ENCODE measurements at regions not wholly inside any gene's neighbourhood (a gene's known extent, or its start where the extent isn't known, plus 50 kb on each side); places are given as distances from the start of the nearest gene placed in this dataset.

- Histone ChIP-seq H3K4me1 (ENCODE audit: control insufficient read depth in 2 of 3, insufficient read depth in 2 of 3, low read depth in 1 of 3, low read length in 3 of 3) (no peaks in the 10 kb centered on the region), H3K36me3 (ENCODE audit: control insufficient read depth in 2 of 3, insufficient read depth in 3 of 3, low read length in 3 of 3) (no peaks in the 10 kb centered on the region), H3K9ac (ENCODE audit: low read length in 3 of 3) (no peak overlapping the region), H3K4me3 (ENCODE audit: low read length in 3 of 3) (no peak overlapping the region), H3K9me3 (ENCODE audit: control insufficient read depth in 2 of 3, insufficient read depth in 1 of 3, low read length in 3 of 3) (no peaks in the 10 kb centered on the region), H3K27ac (ENCODE audit: low read depth in 2 of 2, low read length in 2 of 2) (no peak overlapping the region), H3K27me3 (ENCODE audit: control insufficient read depth, insufficient read depth, low read length) (no peaks in the 10 kb centered on the region)
- DNase-seq (no peak), FAIRE-seq (no peak)
- TF ChIP-seq CTCF (IDR thresholded peaks at IDR 0.05; ENCODE audit: borderline replicate concordance, extremely low read depth, insufficient read depth): no peak
- intact Hi-C loops (cut with DNase I): no loop called here
Measured at GRCh38 chr3:156035158-156035557, 85.2 kb upstream of the KCNAB1 start.

GRCh38 chr3:156036258-156037053 is 83.9 kb upstream of the KCNAB1 start:
- no peak for TF ChIP-seq CTCF (IDR thresholded peaks at IDR 0.05; ENCODE audit: borderline replicate concordance, extremely low read depth, insufficient read depth)
- intact Hi-C loops (cut with DNase I): no loop called here
- no peak for FAIRE-seq

GRCh38 chr3:156037356-156037755 is 83.0 kb upstream of the KCNAB1 start:
- FAIRE-seq: no peak
- no peaks in the 10 kb centered on the region for H3K36me3 ChIP-seq (ENCODE audit: control insufficient read depth in 2 of 3, insufficient read depth in 3 of 3, low read length in 3 of 3)

More at GRCh38 chr3:156036258-156037053, 83.9 kb upstream of the KCNAB1 start:
- Histone ChIP-seq H3K4me3 (ENCODE audit: low read length in 3 of 3) (no peak overlapping the region), H3K36me3 (ENCODE audit: control insufficient read depth in 2 of 3, insufficient read depth in 3 of 3, low read length in 3 of 3) (no peaks in the 10 kb centered on the region), H3K9me3 (ENCODE audit: control insufficient read depth in 2 of 3, insufficient read depth in 1 of 3, low read length in 3 of 3) (no peaks in the 10 kb centered on the region), H3K27ac (ENCODE audit: low read depth in 2 of 2, low read length in 2 of 2) (no peak overlapping the region), H3K27me3 (ENCODE audit: control insufficient read depth, insufficient read depth, low read length) (no peaks in the 10 kb centered on the region), H3K9ac (ENCODE audit: low read length in 3 of 3) (no peak overlapping the region), H3K4me1 (ENCODE audit: control insufficient read depth in 2 of 3, insufficient read depth in 2 of 3, low read depth in 1 of 3, low read length in 3 of 3) (no peaks in the 10 kb centered on the region)
- no peak for DNase-seq

More at GRCh38 chr3:156037356-156037755, 83.0 kb upstream of the KCNAB1 start:
- no peaks in the 10 kb centered on the region for H3K27me3 ChIP-seq (ENCODE audit: control insufficient read depth, insufficient read depth, low read length)
- TF ChIP-seq CTCF (IDR thresholded peaks at IDR 0.05; ENCODE audit: borderline replicate concordance, extremely low read depth, insufficient read depth): no peak
- H3K9ac ChIP-seq (ENCODE audit: low read length in 3 of 3): no peak overlapping the region
- no peak overlapping the region for H3K27ac ChIP-seq (ENCODE audit: low read depth in 2 of 2, low read length in 2 of 2)
- no peaks in the 10 kb centered on the region for H3K9me3 ChIP-seq (ENCODE audit: control insufficient read depth in 2 of 3, insufficient read depth in 1 of 3, low read length in 3 of 3)
- no peaks in the 10 kb centered on the region for H3K4me1 ChIP-seq (ENCODE audit: control insufficient read depth in 2 of 3, insufficient read depth in 2 of 3, low read depth in 1 of 3, low read length in 3 of 3)
- intact Hi-C loops (cut with DNase I): no loop called here
- DNase-seq: peak in 1 of 5 donors; percentile 9
- no peak overlapping the region for H3K4me3 ChIP-seq (ENCODE audit: low read length in 3 of 3)
